ENCODE measurements at regions not wholly inside any gene's neighbourhood (a gene's known extent, or its start where the extent isn't known, plus 50 kb on each side); places are given as distances from the start of the nearest gene placed in this dataset.

DNA sequence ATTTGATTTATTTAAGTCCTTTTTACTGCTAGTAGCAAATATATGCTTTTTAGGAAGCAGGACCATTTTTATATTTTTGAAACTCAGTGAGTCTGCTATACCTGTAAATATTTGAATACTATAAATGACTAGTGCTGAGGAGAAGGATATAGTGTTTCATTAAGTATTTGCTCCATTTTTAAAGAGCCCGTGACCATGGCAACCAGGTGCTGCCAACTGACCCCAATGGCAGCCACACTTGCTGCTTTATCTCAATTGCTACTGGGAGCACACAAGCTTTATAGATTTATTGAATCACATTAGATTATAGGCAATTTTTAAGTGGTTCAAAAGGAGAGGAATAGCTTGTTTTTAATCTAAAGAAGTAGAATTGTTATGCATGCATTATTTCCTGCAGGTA is 142.0 kb downstream of the SCG2 start:
- TF ChIP-seq, protein P1, sequence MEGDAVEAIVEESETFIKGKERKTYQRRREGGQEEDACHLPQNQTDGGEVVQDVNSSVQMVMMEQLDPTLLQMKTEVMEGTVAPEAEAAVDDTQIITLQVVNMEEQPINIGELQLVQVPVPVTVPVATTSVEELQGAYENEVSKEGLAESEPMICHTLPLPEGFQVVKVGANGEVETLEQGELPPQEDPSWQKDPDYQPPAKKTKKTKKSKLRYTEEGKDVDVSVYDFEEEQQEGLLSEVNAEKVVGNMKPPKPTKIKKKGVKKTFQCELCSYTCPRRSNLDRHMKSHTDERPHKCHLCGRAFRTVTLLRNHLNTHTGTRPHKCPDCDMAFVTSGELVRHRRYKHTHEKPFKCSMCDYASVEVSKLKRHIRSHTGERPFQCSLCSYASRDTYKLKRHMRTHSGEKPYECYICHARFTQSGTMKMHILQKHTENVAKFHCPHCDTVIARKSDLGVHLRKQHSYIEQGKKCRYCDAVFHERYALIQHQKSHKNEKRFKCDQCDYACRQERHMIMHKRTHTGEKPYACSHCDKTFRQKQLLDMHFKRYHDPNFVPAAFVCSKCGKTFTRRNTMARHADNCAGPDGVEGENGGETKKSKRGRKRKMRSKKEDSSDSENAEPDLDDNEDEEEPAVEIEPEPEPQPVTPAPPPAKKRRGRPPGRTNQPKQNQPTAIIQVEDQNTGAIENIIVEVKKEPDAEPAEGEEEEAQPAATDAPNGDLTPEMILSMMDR (IDR thresholded peaks at IDR 0.05; ENCODE audit: insufficient read depth, low read length, poor library complexity, severe bottlenecking): no peak
- Histone ChIP-seq H3K27me3 (replicated peaks; ENCODE audit: control insufficient read depth, insufficient read depth, low read length) (no peaks in the 10 kb centered on the region), H3K36me3 (ENCODE audit: control insufficient read depth, insufficient read depth, low read length) (no peaks in the 10 kb centered on the region), H3K4me3 (replicated peaks; ENCODE audit: low read depth, low read length) (no peak overlapping the region)
- no peak for DNase-seq (ENCODE audit: extremely low read depth, insufficient read length)

- Histone ChIP-seq H3K27me3 (replicated peaks; ENCODE audit: control insufficient read depth, insufficient read depth, low read length) (no peaks in the 10 kb centered on the region), H3K4me3 (replicated peaks; ENCODE audit: low read depth, low read length) (no peak overlapping the region), H3K36me3 (ENCODE audit: control insufficient read depth, insufficient read depth, low read length) (no peaks in the 10 kb centered on the region)
- TF ChIP-seq, protein P1 (IDR thresholded peaks at IDR 0.05; ENCODE audit: insufficient read depth, low read length, poor library complexity, severe bottlenecking): no peak
- DNase-seq (ENCODE audit: extremely low read depth, insufficient read length): no peak
These were observed 141.4 kb downstream of the SCG2 start for GRCh38 chr2:223460774-223461211.

DNA sequence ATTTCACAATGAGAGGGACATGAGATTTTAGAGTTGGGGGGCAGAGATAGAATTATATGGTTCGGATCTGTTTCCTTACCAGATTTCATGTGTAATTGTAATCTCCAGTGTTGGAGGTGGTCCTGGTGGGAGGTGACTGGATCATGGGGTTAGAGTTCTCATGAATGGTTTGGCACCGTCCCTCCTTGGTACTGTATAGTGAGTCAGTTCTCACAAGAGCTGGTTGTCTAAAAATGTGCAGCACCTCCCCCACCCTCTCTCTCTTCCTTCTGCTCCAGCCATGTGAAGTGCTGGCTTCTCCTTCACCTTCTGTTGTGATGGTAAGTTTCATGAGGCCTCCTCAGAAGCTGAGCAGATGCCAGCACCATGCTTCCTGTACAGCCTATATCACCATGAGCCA is 138.1 kb downstream of the SCG2 start:
- H3K27me3 ChIP-seq (replicated peaks; ENCODE audit: control insufficient read depth, insufficient read depth, low read length): no peaks in the 10 kb centered on the region
- no peak overlapping the region for H3K4me3 ChIP-seq (replicated peaks; ENCODE audit: low read depth, low read length)
- H3K36me3 ChIP-seq (ENCODE audit: control insufficient read depth, insufficient read depth, low read length): no peaks in the 10 kb centered on the region
- no peak for DNase-seq (ENCODE audit: extremely low read depth, insufficient read length)
- TF ChIP-seq, protein P1 (IDR thresholded peaks at IDR 0.05; ENCODE audit: insufficient read depth, low read length, poor library complexity, severe bottlenecking): no peak

DNA sequence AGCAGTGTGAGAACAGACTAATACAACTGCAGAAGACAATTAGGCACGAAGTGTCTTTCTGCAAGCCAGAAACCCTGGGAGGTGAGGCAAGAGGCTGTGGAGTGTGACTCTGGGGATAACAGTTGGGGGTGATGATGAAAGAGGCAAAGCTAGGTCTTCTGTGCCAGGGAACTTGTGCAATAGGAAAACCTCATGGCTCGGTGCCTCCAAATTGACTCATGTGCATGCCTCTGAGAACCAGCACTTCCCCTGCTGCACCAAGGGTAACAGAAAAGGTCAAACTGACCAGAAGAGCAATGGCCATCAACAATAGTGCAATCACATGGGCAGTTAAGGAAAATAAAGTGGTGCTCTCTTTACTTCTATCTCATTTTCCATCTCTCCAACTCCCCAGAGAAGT is 136.4 kb downstream of the SCG2 start:
- TF ChIP-seq, protein P1 (IDR thresholded peaks at IDR 0.05; ENCODE audit: insufficient read depth, low read length, poor library complexity, severe bottlenecking): no peak
- no peaks in the 10 kb centered on the region for H3K27me3 ChIP-seq (replicated peaks; ENCODE audit: control insufficient read depth, insufficient read depth, low read length)
- H3K4me3 ChIP-seq (replicated peaks; ENCODE audit: low read depth, low read length): no peak overlapping the region
- DNase-seq (ENCODE audit: extremely low read depth, insufficient read length): no peak
- no peaks in the 10 kb centered on the region for H3K36me3 ChIP-seq (ENCODE audit: control insufficient read depth, insufficient read depth, low read length)

DNA sequence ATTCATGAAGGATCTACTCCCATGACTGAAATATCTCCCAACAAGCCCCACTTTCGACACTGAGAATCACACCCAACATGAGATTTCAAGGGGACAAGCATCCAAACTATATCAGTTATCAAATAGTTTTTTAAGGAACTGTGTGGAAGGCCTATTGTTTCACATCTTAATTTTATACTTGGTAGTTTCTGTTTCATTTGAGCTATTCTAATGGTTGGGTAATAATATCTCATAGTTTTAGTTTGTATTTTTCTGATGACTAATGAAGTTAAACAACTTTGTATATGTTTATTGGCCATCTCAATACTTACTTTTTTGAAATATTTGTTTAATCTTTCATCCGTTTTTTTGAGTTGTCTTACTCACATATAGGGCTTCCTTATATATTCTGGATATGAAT is 135.0 kb downstream of the SCG2 start:
- no peak for DNase-seq (ENCODE audit: extremely low read depth, insufficient read length)
- Histone ChIP-seq H3K36me3 (ENCODE audit: control insufficient read depth, insufficient read depth, low read length) (no peaks in the 10 kb centered on the region), H3K4me3 (replicated peaks; ENCODE audit: low read depth, low read length) (no peak overlapping the region), H3K27me3 (replicated peaks; ENCODE audit: control insufficient read depth, insufficient read depth, low read length) (no peaks in the 10 kb centered on the region)
- TF ChIP-seq, protein P1 (IDR thresholded peaks at IDR 0.05; ENCODE audit: insufficient read depth, low read length, poor library complexity, severe bottlenecking): no peak

Measured in GM06990 (cell line).